Liver (tissue), 8 donors: ENCODE measurements at regions not wholly inside any gene's neighbourhood (a gene's known extent, or its start where the extent isn't known, plus 50 kb on each side); places are given as distances from the start of the nearest gene placed in this dataset.

Experiments used
- DNase-seq: peaks from one replicate; pipeline ENCODE4 v3.0.0-alpha.2; 2017; ENCODE audit warnings: low spot score
- H3K27ac ChIP-seq, 2 donors: one replicate each; pipeline ENCODE4 v1.7.0; 2013; ENCODE audit warnings: inconsistent platforms in 2 of 2, low read length in 2 of 2, control low read depth in 1 of 2, low read depth in 1 of 2, mild to moderate bottlenecking in 1 of 2
- H3K27me3 ChIP-seq, 4 donors: one replicate each; pipeline versions ENCODE4 v1.6.1 to v1.7.0; 2013; ENCODE audit warnings: low read length in 3 of 4, inconsistent platforms in 1 of 4, mild to moderate bottlenecking in 1 of 4, moderate library complexity in 1 of 4; ENCODE audit not compliant: control insufficient read depth in 4 of 4, insufficient read depth in 4 of 4
- H3K36me3 ChIP-seq, 4 donors: one replicate each; pipeline versions ENCODE4 v1.6.1 to v1.7.0; 2013; ENCODE audit warnings: low read length in 3 of 4, mild to moderate bottlenecking in 3 of 4, low read depth in 1 of 4, moderate library complexity in 1 of 4; ENCODE audit not compliant: control insufficient read depth in 4 of 4, insufficient read depth in 3 of 4
- H3K4me1 ChIP-seq, 4 donors: one replicate each; pipeline versions ENCODE4 v1.6.1 to v1.7.0; 2013; ENCODE audit warnings: low read length in 3 of 4, mild to moderate bottlenecking in 3 of 4, moderate library complexity in 1 of 4; ENCODE audit not compliant: control insufficient read depth in 4 of 4, insufficient read depth in 4 of 4
- H3K4me3 ChIP-seq, 3 donors: one replicate each; pipeline versions ENCODE4 v1.6.1 to v1.7.0; 2013; ENCODE audit warnings: low read length in 3 of 3, control low read depth in 1 of 3, low read depth in 1 of 3, mild to moderate bottlenecking in 1 of 3
- H3K9ac ChIP-seq, 2 donors: one replicate each; pipeline ENCODE4 v1.7.0; 2013; ENCODE audit warnings: low read length in 2 of 2, mild to moderate bottlenecking in 2 of 2, moderate library complexity in 2 of 2, control low read depth in 1 of 2, low read depth in 1 of 2
- H3K9me3 ChIP-seq, 4 donors: one replicate each; pipeline versions ENCODE4 v1.6.1 to v1.7.0; 2013; ENCODE audit warnings: low read length in 3 of 4; ENCODE audit not compliant: control insufficient read depth in 4 of 4
- ATF3 ChIP-seq: IDR thresholded peaks from 2 replicates; pipeline ENCODE4 v1.6.1; 2016; ENCODE audit warnings: antibody characterized with exemption
- EGR1 ChIP-seq, 2 donors: IDR thresholded peaks; 2 replicates each; pipeline ENCODE4 v1.6.1; 2016 to 2018; ENCODE audit warnings: antibody characterized with exemption in 2 of 2, low read depth in 2 of 2
- FOXA1 ChIP-seq: IDR thresholded peaks from 2 replicates; pipeline ENCODE4 v1.6.1; 2016; ENCODE audit warnings: antibody characterized with exemption
- FOXA2 ChIP-seq: IDR thresholded peaks from 2 replicates; pipeline ENCODE4 v1.6.1; 2016; ENCODE audit warnings: antibody characterized with exemption
- GABPA ChIP-seq, 2 donors: IDR thresholded peaks in 1 of 2; conservative IDR thresholded peaks in 1 of 2; 2 replicates each; pipeline ENCODE4 v1.6.1; 2016; ENCODE audit warnings: antibody characterized with exemption in 2 of 2, mild to moderate bottlenecking in 1 of 2, moderate library complexity in 1 of 2
- HNF4A ChIP-seq, 2 donors: conservative IDR thresholded peaks; 2 replicates each; pipeline ENCODE4 v1.6.1; 2016; ENCODE audit warnings: antibody characterized with exemption in 2 of 2, mild to moderate bottlenecking in 2 of 2
- HNF4G ChIP-seq: IDR thresholded peaks from 2 replicates; pipeline ENCODE4 v1.6.1; 2016; ENCODE audit warnings: antibody characterized with exemption
- JUND ChIP-seq, 2 donors: IDR thresholded peaks; 2 replicates each; pipeline ENCODE4 v1.6.1; 2016; ENCODE audit warnings: antibody characterized with exemption in 2 of 2
- MAX ChIP-seq: IDR thresholded peaks from 2 replicates; pipeline ENCODE4 v1.6.1; 2016; ENCODE audit warnings: antibody characterized with exemption
- NR2F2 ChIP-seq: IDR thresholded peaks from 2 replicates; pipeline ENCODE4 v1.6.1; 2016; ENCODE audit warnings: antibody characterized with exemption
- RAD21 ChIP-seq, 2 donors: IDR thresholded peaks; 2 replicates each; pipeline ENCODE4 v1.6.1; 2016; ENCODE audit warnings: antibody characterized with exemption in 2 of 2, mild to moderate bottlenecking in 2 of 2
- REST ChIP-seq: IDR thresholded peaks from 2 replicates; pipeline ENCODE4 v1.6.1; 2016; ENCODE audit warnings: antibody characterized with exemption, mild to moderate bottlenecking
- SP1 ChIP-seq: IDR thresholded peaks from 2 replicates; pipeline ENCODE4 v1.6.1; 2018; ENCODE audit warnings: antibody characterized with exemption, mild to moderate bottlenecking
- TAF1 ChIP-seq: conservative IDR thresholded peaks from 2 replicates; pipeline ENCODE4 v1.6.1; 2016; ENCODE audit warnings: antibody characterized with exemption, mild to moderate bottlenecking
- WGBS: extraction: QIAGEN DNeasy Blood & Tissue Kit; methylation state at CpG from one replicate; pipeline ENCODE4 v1.1.7; 2013; 5-methylcytosine and 5-hydroxymethylcytosine counted together
- TF ChIP-seq, protein P1 (sequence below): fragments of 150-350 bp; IDR thresholded peaks from 2 replicates; pipeline ENCODE4 v1.5.1; 2017; ENCODE audit warnings: improper control_type of control experiment, low read depth, low read length; ENCODE audit not compliant: missing input control
- TF ChIP-seq, protein P2 (sequence below): IDR thresholded peaks from 2 replicates; pipeline ENCODE4 v1.6.1; 2016; ENCODE audit warnings: antibody characterized with exemption
- donor health status: healthy.
- donor health status: healthy.
- donor health status: healthy.
- donor health status: healthy.
- donor health status: healthy.

DNA sequence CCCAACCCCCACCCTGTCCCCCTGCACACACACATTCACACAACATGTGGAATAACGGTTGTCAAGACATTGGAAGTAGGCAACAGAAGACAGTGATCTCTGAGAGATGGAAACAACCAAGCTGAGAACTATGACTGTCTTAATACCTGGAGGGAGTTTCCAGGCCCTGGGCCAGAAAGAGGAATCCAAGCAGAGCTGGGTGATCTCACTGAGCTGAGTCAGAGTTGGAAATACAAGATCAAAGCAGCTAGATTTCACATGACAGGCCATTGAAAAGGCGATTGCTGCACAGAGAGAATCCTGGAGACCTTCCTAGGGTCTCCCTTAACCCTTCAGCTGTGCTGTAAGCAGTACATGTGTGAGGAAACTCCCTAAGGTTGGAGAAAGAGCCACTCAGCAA is 165.8 kb upstream of the PRSS1 start:
- Histone ChIP-seq H3K36me3 (no peaks in the 10 kb centered on the region), H3K9me3 (no peaks in the 10 kb centered on the region), H3K4me3 (no peak overlapping the region), H3K9ac (no peak overlapping the region), H3K27me3 (no peaks in the 10 kb centered on the region), H3K27ac (no peak overlapping the region), H3K4me1 (no peaks in the 10 kb centered on the region)
- 70% methylated on average over 2 of the region's 2 CpGs for WGBS
- TF ChIP-seq, protein P1, sequence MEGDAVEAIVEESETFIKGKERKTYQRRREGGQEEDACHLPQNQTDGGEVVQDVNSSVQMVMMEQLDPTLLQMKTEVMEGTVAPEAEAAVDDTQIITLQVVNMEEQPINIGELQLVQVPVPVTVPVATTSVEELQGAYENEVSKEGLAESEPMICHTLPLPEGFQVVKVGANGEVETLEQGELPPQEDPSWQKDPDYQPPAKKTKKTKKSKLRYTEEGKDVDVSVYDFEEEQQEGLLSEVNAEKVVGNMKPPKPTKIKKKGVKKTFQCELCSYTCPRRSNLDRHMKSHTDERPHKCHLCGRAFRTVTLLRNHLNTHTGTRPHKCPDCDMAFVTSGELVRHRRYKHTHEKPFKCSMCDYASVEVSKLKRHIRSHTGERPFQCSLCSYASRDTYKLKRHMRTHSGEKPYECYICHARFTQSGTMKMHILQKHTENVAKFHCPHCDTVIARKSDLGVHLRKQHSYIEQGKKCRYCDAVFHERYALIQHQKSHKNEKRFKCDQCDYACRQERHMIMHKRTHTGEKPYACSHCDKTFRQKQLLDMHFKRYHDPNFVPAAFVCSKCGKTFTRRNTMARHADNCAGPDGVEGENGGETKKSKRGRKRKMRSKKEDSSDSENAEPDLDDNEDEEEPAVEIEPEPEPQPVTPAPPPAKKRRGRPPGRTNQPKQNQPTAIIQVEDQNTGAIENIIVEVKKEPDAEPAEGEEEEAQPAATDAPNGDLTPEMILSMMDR: no peak
- TF ChIP-seq HNF4G: no peak
- TF ChIP-seq TAF1: no peak
- no peak for TF ChIP-seq SP1
- TF ChIP-seq JUND (IDR thresholded peaks at IDR 0.05): no peak
- no peak for TF ChIP-seq GABPA (IDR thresholded peaks at IDR 0.05 in 1 of 2, conservative IDR thresholded peaks at IDR 0.05 in 1 of 2)
- no peak for TF ChIP-seq HNF4A (conservative IDR thresholded peaks at IDR 0.05)
- no peak for TF ChIP-seq REST
- TF ChIP-seq, protein P2, sequence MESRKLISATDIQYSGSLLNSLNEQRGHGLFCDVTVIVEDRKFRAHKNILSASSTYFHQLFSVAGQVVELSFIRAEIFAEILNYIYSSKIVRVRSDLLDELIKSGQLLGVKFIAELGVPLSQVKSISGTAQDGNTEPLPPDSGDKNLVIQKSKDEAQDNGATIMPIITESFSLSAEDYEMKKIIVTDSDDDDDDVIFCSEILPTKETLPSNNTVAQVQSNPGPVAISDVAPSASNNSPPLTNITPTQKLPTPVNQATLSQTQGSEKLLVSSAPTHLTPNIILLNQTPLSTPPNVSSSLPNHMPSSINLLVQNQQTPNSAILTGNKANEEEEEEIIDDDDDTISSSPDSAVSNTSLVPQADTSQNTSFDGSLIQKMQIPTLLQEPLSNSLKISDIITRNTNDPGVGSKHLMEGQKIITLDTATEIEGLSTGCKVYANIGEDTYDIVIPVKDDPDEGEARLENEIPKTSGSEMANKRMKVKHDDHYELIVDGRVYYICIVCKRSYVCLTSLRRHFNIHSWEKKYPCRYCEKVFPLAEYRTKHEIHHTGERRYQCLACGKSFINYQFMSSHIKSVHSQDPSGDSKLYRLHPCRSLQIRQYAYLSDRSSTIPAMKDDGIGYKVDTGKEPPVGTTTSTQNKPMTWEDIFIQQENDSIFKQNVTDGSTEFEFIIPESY: no peak
- no peak for TF ChIP-seq FOXA2
- no peak for DNase-seq

GRCh38 chr7:142582351-142582750 is 166.9 kb upstream of the PRSS1 start:
- no peak for DNase-seq
- Histone ChIP-seq H3K9me3 (no peaks in the 10 kb centered on the region), H3K4me3 (no peak overlapping the region), H3K27me3 (no peaks in the 10 kb centered on the region), H3K4me1 (no peaks in the 10 kb centered on the region), H3K9ac (no peak overlapping the region), H3K27ac (no peak overlapping the region), H3K36me3 (no peaks in the 10 kb centered on the region)
- WGBS: 97% methylated on average over 3 of the region's 3 CpGs
- TF ChIP-seq ATF3 (no peak), FOXA1 (no peak), EGR1 (IDR thresholded peaks at IDR 0.05; ENCODE audit: low read depth in 2 of 2) (no peak), REST (no peak), RAD21 (IDR thresholded peaks at IDR 0.05) (no peak), NR2F2 (no peak), GABPA (IDR thresholded peaks at IDR 0.05 in 1 of 2, conservative IDR thresholded peaks at IDR 0.05 in 1 of 2) (no peak), MAX (no peak), FOXA2 (no peak)
- TF ChIP-seq, protein P1: no peak
- TF ChIP-seq, protein P2: no peak
